GM12864 (cell line): ENCODE measurements at regions not wholly inside any gene's neighbourhood (a gene's known extent, or its start where the extent isn't known, plus 50 kb on each side); places are given as distances from the start of the nearest gene placed in this dataset.
"Not testable (repeated sequence)": the region's sequence is repeated elsewhere in the genome, so short reads cannot be mapped to it uniquely, and the experiment has no call there.

Experiments used
- DNase-seq: peaks from one replicate; pipeline ENCODE4 v3.0.0-alpha.2; 2011; ENCODE audit warnings: low read depth
- H3K4me3 ChIP-seq: 2 replicates; pipeline ENCODE4 v1.5.1; 2011; ENCODE audit warnings: mild to moderate bottlenecking, low read depth, low read length, control low read depth
- TF ChIP-seq, protein P1 (sequence below): IDR thresholded peaks from 2 replicates; pipeline ENCODE4 v1.5.1; 2011; ENCODE audit warnings: low read depth, mild to moderate bottlenecking, moderate library complexity, low read length, control low read depth, inconsistent platforms; ENCODE audit errors: missing control alignments

DNA sequence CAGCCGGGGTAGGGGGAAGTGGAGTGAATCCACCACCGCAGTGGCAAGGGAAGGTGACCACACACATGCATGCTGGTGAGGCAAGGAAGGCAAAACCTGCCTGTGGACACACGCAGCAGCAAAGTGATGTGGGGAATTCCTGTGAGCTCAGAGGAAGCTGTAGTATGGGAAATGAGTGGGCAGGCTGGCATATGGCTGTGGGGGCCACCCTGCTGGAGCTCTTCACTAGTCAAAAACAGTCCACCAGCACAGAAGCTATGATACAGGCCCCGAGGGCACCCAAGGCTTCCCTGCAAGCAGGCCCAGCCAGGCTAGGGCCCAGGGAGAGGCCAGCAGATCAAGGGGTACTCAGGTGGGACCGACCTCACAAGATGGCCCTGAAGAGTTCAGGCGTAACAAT lies 239.1 kb downstream of the CHM start:
- TF ChIP-seq, protein P1, sequence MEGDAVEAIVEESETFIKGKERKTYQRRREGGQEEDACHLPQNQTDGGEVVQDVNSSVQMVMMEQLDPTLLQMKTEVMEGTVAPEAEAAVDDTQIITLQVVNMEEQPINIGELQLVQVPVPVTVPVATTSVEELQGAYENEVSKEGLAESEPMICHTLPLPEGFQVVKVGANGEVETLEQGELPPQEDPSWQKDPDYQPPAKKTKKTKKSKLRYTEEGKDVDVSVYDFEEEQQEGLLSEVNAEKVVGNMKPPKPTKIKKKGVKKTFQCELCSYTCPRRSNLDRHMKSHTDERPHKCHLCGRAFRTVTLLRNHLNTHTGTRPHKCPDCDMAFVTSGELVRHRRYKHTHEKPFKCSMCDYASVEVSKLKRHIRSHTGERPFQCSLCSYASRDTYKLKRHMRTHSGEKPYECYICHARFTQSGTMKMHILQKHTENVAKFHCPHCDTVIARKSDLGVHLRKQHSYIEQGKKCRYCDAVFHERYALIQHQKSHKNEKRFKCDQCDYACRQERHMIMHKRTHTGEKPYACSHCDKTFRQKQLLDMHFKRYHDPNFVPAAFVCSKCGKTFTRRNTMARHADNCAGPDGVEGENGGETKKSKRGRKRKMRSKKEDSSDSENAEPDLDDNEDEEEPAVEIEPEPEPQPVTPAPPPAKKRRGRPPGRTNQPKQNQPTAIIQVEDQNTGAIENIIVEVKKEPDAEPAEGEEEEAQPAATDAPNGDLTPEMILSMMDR = no peak
- no peak overlapping the region for H3K4me3 ChIP-seq
- no peak for DNase-seq

DNA sequence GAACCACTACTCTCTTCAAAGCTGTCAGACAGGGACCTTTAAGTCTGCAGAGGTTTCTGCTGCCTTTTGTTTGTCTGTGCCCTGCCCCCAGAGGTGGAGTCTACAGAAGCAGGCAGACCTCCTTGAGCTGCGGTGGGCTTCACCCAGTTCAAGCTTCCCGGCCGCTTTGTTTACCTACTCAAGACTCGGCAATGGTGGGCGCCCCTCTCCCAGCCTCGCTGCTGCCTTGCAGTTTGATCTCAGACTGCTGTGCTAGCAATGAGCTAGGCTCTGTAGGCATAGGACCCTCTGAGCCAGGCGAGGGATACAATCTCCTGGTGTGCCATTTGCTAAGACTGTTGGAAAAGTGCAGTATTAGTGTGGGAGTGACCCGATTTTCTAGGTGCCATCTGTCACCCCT lies 275.0 kb downstream of the CHM start:
- H3K4me3 ChIP-seq, DNase-seq: not testable (repeated sequence)

DNA sequence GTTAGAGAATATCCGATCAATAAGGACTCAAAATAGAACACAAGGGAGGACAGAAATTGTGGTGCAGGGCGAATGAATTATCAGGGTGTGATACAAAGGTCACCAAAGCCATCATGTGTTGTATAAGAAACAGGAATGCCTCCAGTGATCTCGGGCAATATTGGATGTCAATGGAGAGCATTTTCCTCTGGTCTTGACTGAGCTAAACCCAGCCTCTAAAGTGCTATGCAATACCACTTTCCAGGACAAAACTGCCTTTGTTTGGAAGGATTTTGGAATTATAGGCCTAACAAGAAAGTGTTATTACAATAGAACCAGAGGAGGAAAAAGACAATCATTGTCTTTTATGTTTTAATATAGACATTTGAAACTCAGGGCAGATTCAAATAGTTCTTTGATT lies 281.7 kb downstream of the CHM start:
- TF ChIP-seq, protein P1 = no peak
- no peak for DNase-seq
- H3K4me3 ChIP-seq = no peak overlapping the region

DNA sequence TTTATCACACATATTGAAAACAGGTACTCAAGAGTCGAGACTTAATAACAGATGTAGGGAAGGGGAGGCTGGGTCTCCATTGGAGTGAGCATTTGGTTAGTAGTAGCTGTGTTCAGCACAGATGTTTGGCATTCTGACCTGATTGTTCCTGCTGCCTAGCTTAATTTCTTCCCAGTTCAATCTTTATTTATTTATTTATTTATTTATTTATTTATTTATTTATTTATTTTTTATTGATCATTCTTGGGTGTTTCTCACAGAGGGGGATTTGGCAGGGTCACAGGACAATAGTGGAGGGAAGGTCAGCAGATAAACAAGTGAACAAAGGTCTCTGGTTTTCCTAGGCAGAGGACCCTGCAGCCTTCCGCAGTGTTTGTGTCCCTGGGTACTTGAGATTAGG lies 324.3 kb downstream of the CHM start:
- H3K4me3 ChIP-seq, DNase-seq: not testable (repeated sequence)

GRCh38 chrX:85703233-85703632 lies 323.8 kb upstream of the POF1B start:
- H3K4me3 ChIP-seq = not testable (repeated sequence)

DNA sequence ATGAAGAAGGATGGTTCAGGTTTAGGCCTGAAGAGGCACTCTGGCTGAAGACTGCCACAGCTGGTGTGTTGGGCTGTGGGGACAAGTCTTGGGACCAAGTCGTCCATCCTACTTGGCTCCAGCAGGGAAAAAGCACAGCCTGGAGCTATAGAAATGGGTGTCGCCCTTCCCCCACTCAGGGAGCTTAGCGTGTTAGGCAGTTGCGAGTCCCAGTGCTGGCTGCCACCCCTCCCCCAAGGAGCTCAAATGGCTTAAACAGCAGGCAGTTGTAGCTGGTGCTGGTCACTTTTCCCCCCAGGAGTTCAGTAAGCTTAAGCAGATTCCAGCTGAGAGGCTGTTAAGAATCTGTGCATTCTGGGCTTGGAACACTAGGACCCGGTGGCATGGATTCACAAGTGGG lies 319.5 kb upstream of the POF1B start:
- no peak for DNase-seq
- H3K4me3 ChIP-seq = no peak overlapping the region
- TF ChIP-seq, protein P1 = no peak

More at GRCh38 chrX:85703233-85703632, 323.8 kb upstream of the POF1B start:
- DNase-seq = not testable (repeated sequence)

- no peak for DNase-seq
- TF ChIP-seq, protein P1 = no peak
- no peak overlapping the region for H3K4me3 ChIP-seq
Observed at GRCh38 chrX:85685843-85686242, 306.4 kb upstream of the POF1B start.

- DNase-seq = no peak
- TF ChIP-seq, protein P1 = no peak
- no peak overlapping the region for H3K4me3 ChIP-seq
Observed at GRCh38 chrX:85666471-85666870, 287.0 kb upstream of the POF1B start.

DNA sequence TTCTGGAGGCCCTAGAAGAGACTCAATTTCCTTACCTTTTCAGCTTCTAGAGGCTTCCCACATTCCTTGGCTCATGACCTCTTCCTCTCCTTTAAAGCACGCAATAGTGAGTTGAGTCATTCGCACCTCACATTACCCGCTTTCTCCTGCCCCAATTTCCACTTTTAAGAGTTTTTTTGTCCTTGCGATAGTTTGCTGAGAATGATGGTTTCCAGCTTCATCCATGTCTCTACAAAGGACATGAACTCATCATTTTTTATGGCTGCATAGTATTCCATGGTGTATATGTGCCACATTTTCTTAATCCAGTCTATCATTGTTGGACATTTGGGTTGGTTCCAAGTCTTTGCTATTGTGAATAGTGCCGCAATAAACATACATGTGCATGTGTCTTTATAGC lies 284.5 kb upstream of the POF1B start:
- DNase-seq, H3K4me3 ChIP-seq: not testable (repeated sequence)
